Ovary (tissue), 3 donors: ENCODE measurements at regions not wholly inside any gene's neighbourhood (a gene's known extent, or its start where the extent isn't known, plus 50 kb on each side); places are given as distances from the start of the nearest gene placed in this dataset.

Experiments used
- CTCF ChIP-seq, 3 donors: fragments of 450-650 bp in 2 of 3; fragments of 200-600 bp in 1 of 3; IDR thresholded peaks; one replicate each; pipeline versions ENCODE4 v1.5.1 to v1.8.0; 2016 to 2022; ENCODE audit warnings: antibody characterized with exemption in 3 of 3, mild to moderate bottlenecking in 1 of 3
- EP300 ChIP-seq: sonication (generic); formaldehyde crosslinking; IDR thresholded peaks from one replicate; pipeline ENCODE4 v1.6.1; 2017; ENCODE audit warnings: antibody characterized with exemption
- POLR2A ChIP-seq: fragments of 450-650 bp; IDR thresholded peaks from one replicate; pipeline ENCODE4 v1.6.1; 2017; ENCODE audit warnings: antibody characterized with exemption, mild to moderate bottlenecking, moderate library complexity
- donor health status: DM: no; HTN: no; CAD: no.

- TF ChIP-seq CTCF (IDR thresholded peaks at IDR 0.05) (no peak), POLR2A (no peak), EP300 (no peak)
These were observed 222.2 kb upstream of the TMEM260 start for GRCh38 chr14:56357428-56357827.
